Spleen (tissue), 7 donors: ENCODE measurements at regions not wholly inside any gene's neighbourhood (a gene's known extent, or its start where the extent isn't known, plus 50 kb on each side); places are given as distances from the start of the nearest gene placed in this dataset.

Experiments used
- POLR2A ChIP-seq, 3 donors: fragments of 450-650 bp; IDR thresholded peaks; one replicate each; pipeline ENCODE4 v1.5.1; 2017; ENCODE audit warnings: antibody characterized with exemption in 3 of 3, mild to moderate bottlenecking in 1 of 3
- TF ChIP-seq, protein P1 (sequence below), 11 experiments: fragments of 200-600 bp in 7 of 11; fragments of 450-650 bp in 4 of 11; sonication (generic) in 4 of 11; IDR thresholded peaks in 8 of 11; conservative IDR thresholded peaks in 3 of 11; 1 replicate in 7 of 11; 2 replicates in 4 of 11; pipeline versions ENCODE4 v1.4.0 to v1.8.0; 2016 to 2021; ENCODE audit warnings: antibody characterized with exemption in 11 of 11, inconsistent platforms in 4 of 11, mild to moderate bottlenecking in 1 of 11
- donor health status: DM: no; HTN: no; CAD: no; lungs with moderate emphysema.
- donor health status: DM: no; HTN: no; CAD: no.
- donor health status: DM: no; HTN: no; CAD: no.

DNA sequence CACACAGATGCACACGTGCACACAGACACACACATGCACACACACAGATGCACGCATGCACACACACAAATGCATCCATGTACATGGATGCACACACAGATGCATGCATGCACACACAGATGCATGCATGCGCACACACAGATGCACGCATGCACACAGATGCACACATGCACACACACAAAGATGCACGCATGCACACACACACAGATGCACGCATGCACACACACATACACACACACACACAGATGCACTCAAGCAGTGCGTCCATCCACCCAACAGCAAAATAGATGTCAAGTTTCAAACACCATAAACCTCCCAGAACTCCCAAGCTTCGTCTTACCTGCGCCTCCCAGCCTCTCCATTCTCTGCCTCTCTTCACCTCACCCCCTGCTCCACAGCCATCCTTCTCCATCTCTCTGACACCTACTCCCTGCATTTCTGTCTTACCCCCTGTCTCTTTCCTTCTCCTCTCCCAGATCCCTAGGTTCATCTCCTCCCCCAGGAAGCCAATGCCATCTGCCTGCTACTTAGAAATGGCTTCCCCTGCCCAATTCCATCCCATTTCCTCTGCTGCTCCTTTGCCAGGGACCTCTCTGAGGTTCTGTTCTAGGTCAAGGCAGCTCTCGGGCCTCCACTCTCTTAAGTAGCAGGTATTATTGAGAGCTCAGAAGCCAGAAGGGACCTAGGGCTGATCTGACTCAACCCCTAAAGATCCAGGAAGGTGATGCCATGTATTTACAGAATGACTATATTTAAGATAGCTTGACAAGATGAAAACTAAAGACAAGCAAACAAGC lies 297.2 kb downstream of the MED10 start:
- TF ChIP-seq, protein P1, sequence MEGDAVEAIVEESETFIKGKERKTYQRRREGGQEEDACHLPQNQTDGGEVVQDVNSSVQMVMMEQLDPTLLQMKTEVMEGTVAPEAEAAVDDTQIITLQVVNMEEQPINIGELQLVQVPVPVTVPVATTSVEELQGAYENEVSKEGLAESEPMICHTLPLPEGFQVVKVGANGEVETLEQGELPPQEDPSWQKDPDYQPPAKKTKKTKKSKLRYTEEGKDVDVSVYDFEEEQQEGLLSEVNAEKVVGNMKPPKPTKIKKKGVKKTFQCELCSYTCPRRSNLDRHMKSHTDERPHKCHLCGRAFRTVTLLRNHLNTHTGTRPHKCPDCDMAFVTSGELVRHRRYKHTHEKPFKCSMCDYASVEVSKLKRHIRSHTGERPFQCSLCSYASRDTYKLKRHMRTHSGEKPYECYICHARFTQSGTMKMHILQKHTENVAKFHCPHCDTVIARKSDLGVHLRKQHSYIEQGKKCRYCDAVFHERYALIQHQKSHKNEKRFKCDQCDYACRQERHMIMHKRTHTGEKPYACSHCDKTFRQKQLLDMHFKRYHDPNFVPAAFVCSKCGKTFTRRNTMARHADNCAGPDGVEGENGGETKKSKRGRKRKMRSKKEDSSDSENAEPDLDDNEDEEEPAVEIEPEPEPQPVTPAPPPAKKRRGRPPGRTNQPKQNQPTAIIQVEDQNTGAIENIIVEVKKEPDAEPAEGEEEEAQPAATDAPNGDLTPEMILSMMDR (IDR thresholded peaks at IDR 0.05 in 8 of 11, conservative IDR thresholded peaks at IDR 0.05 in 3 of 11), result no peak
- TF ChIP-seq POLR2A (IDR thresholded peaks at IDR 0.05), result no peak
